HCT116 (cell line): ENCODE measurements at regions not wholly inside any gene's neighbourhood (a gene's known extent, or its start where the extent isn't known, plus 50 kb on each side); places are given as distances from the start of the nearest gene placed in this dataset.

Source experiments
- ATAC-seq: fragments of 200-7000 bp; cut with Tn5 transposase; 2 replicates; pipeline ENCODE4 v1.9.1; 2020; ENCODE audit warnings: mild to moderate bottlenecking, moderate library complexity
- BruUV-seq: library from RNA; stranded (reverse); fragments of 400-500 nt; replicated peaks from 2 replicates; lab custom pipeline; 2021; lab: Mats Ljungman, UMichigan
- CTCF ChIA-PET: fragments of 300-600 bp; sonication (Branson Sonifier 250); formaldehyde crosslinking; loops from one replicate; lab custom pipeline; 2021; ENCODE audit warnings: antibody characterized with exemption; lab: Charles Lee
- POLR2A ChIA-PET: fragments of 300-600, 350-600 bp; sonication (Branson Sonifier 250); formaldehyde crosslinking; loops from one replicate; lab custom pipeline; 2021; ENCODE audit warnings: antibody characterized with exemption; lab: Charles Lee
- RAD21 ChIA-PET, 2 experiments: fragments of 300-600 bp; sonication (Branson Sonifier 250); formaldehyde crosslinking; loops; one replicate each; lab custom pipeline; 2023; ENCODE audit warnings: low total read pairs in 2 of 2; ENCODE audit not compliant: uncharacterized antibody in 2 of 2, unreplicated experiment in 2 of 2, low non-redundant PET in 1 of 2; lab: Charles Lee
- DNase-seq: peaks from one replicate; pipeline ENCODE4 v3.0.0-alpha.2; 2010; ENCODE audit warnings: low read depth, low spot score
- H2AFZ ChIP-seq: fragments of 200-600 bp; shearing (Covaris generic), sonication (generic); 2 replicates; pipeline ENCODE4 v1.6.1; 2017; ENCODE audit warnings: low read depth, mixed run types, mixed read lengths, antibody characterized with exemption, low read length; ENCODE audit not compliant: poor library complexity, severe bottlenecking
- H3K27ac ChIP-seq: 2 replicates; pipeline ENCODE4 v1.5.1; 2012; ENCODE audit warnings: low read depth, low read length
- H3K27me3 ChIP-seq: fragments of 200-600 bp; sonication (generic); 2 replicates; pipeline ENCODE4 v1.6.1; 2016; ENCODE audit warnings: mixed run types, low read length, mixed read lengths; ENCODE audit not compliant: insufficient read depth
- H3K36me3 ChIP-seq, 2 experiments: fragments of 200-500 bp in 1 of 2; fragments of 200-600 bp in 1 of 2; sonication (Bioruptor generic) in 1 of 2; sonication (generic) in 1 of 2; 2 replicates each; pipeline versions ENCODE4 v1.5.1 to v1.6.1; 2014 to 2016; ENCODE audit warnings: low read length in 2 of 2, inconsistent platforms in 1 of 2, mixed read lengths in 1 of 2, mixed run types in 1 of 2; ENCODE audit not compliant: insufficient read depth in 2 of 2, control insufficient read depth in 1 of 2
- H3K4me1 ChIP-seq, 2 experiments: fragments of 200-600 bp in 1 of 2; sonication (generic) in 1 of 2; 2 replicates each; pipeline versions ENCODE4 v1.5.1 to v1.6.1; 2012 to 2017; ENCODE audit warnings: low read length in 2 of 2, inconsistent platforms in 1 of 2, mild to moderate bottlenecking in 1 of 2, mixed read lengths in 1 of 2, mixed run types in 1 of 2, moderate library complexity in 1 of 2; ENCODE audit not compliant: insufficient read depth in 2 of 2, control insufficient read depth in 1 of 2
- H3K4me2 ChIP-seq: fragments of 200-600 bp; sonication (generic); 2 replicates; pipeline ENCODE4 v1.6.1; 2017; ENCODE audit warnings: mixed run types, low read length, mixed read lengths
- H3K4me3 ChIP-seq, 2 experiments: fragments of 200-600 bp in 1 of 2; sonication (generic) in 1 of 2; replicated peaks in 1 of 2; 2 replicates each; pipeline ENCODE4 v1.5.1; 2011 to 2016; ENCODE audit warnings: low read length in 2 of 2, control low read depth in 1 of 2, low read depth in 1 of 2, mild to moderate bottlenecking in 1 of 2, mixed read lengths in 1 of 2, mixed run types in 1 of 2
- H3K79me2 ChIP-seq: fragments of 200-600 bp; sonication (generic); 2 replicates; pipeline ENCODE4 v1.6.1; 2017; ENCODE audit warnings: mild to moderate bottlenecking, mixed run types, low read length, moderate library complexity, mixed read lengths; ENCODE audit not compliant: insufficient read depth
- H3K9ac ChIP-seq: fragments of 200-600 bp; sonication (generic); 2 replicates; pipeline ENCODE4 v1.6.1; 2016; ENCODE audit warnings: low read length, mixed read lengths
- H3K9me2 ChIP-seq: fragments of 200-600 bp; sonication (generic), shearing (Covaris generic); 2 replicates; pipeline ENCODE4 v1.6.1; 2017; ENCODE audit warnings: mixed run types, mild to moderate bottlenecking, moderate library complexity; ENCODE audit not compliant: insufficient read depth
- H3K9me3 ChIP-seq, 2 experiments: fragments of 200-500 bp in 1 of 2; fragments of 200-600 bp in 1 of 2; sonication (Bioruptor generic) in 1 of 2; sonication (generic) in 1 of 2; 2 replicates each; pipeline ENCODE4 v1.6.1; 2014 to 2017; ENCODE audit warnings: low read length in 2 of 2, mixed read lengths in 2 of 2, inconsistent platforms in 1 of 2, low read depth in 1 of 2, mild to moderate bottlenecking in 1 of 2, mixed run types in 1 of 2, moderate library complexity in 1 of 2; ENCODE audit not compliant: control insufficient read depth in 1 of 2, insufficient read depth in 1 of 2
- H4K20me1 ChIP-seq: fragments of 200-600 bp; sonication (generic), shearing (Covaris generic); 2 replicates; pipeline ENCODE4 v1.6.1; 2017; ENCODE audit warnings: mixed run types, mild to moderate bottlenecking, moderate library complexity; ENCODE audit not compliant: insufficient read depth
- CBX3 ChIP-seq: IDR thresholded peaks from 2 replicates; pipeline ENCODE4 v1.6.1; 2012; ENCODE audit warnings: low read depth
- CEBPB ChIP-seq: IDR thresholded peaks from 2 replicates; pipeline ENCODE4 v1.6.1; 2012; ENCODE audit warnings: low read depth
- ELF1 ChIP-seq: IDR thresholded peaks from 2 replicates; pipeline ENCODE4 v1.6.1; 2012; ENCODE audit warnings: low read depth, borderline replicate concordance
- EZH2phosphoT487 ChIP-seq: fragments of 200-600 bp; IDR thresholded peaks from 2 replicates; pipeline ENCODE4 v1.6.1; 2018; ENCODE audit warnings: antibody characterized with exemption, borderline replicate concordance
- JUND ChIP-seq: IDR thresholded peaks from 2 replicates; pipeline ENCODE4 v1.6.1; 2012
- RAD21 ChIP-seq: IDR thresholded peaks from 2 replicates; pipeline ENCODE4 v1.6.1; 2012; ENCODE audit warnings: low read depth, mild to moderate bottlenecking
- SP1 ChIP-seq: IDR thresholded peaks from 2 replicates; pipeline ENCODE4 v1.6.1; 2012; ENCODE audit warnings: low read depth
- SRF ChIP-seq: IDR thresholded peaks from 2 replicates; pipeline ENCODE4 v1.6.1; 2012; ENCODE audit warnings: low read depth
- TCF7L2 ChIP-seq: IDR thresholded peaks from 2 replicates; pipeline ENCODE4 v1.7.0; 2011; ENCODE audit warnings: borderline replicate concordance, inconsistent platforms; ENCODE audit not compliant: insufficient read depth, insufficient read length; ENCODE audit errors: extremely low read depth
- YY1 ChIP-seq: IDR thresholded peaks from 2 replicates; pipeline ENCODE4 v1.6.1; 2011; ENCODE audit warnings: low read length, low read depth, moderate library complexity, mild to moderate bottlenecking; ENCODE audit not compliant: insufficient replicate concordance; ENCODE audit errors: extremely low read depth
- ZFX ChIP-seq: fragments of 450-650 bp; IDR thresholded peaks from 2 replicates; pipeline ENCODE4 v1.6.1; 2017
- ZNF274 ChIP-seq: fragments of 200-500 bp; sonication (Bioruptor generic); IDR thresholded peaks from 2 replicates; pipeline ENCODE4 v1.6.1; 2014; ENCODE audit warnings: mild to moderate bottlenecking, low read depth, low read length, inconsistent platforms
- intact Hi-C: fragments of 100-400 bp; cut with micrococcal nuclease; formaldehyde crosslinking; loops from 2 replicates; pipeline ENCODE4 v1.10.0; 2022
- TF ChIP-seq, protein P1 (sequence below): IDR thresholded peaks from 2 replicates; pipeline ENCODE4 v1.6.1; 2012
- TF ChIP-seq, protein P2 (sequence below): IDR thresholded peaks from 2 replicates; pipeline ENCODE4 v1.6.1; 2012
- TF ChIP-seq, protein P3 (sequence below): IDR thresholded peaks from 2 replicates; pipeline ENCODE4 v1.6.1; 2012; ENCODE audit warnings: low read depth
- TF ChIP-seq, protein P4 (sequence below): IDR thresholded peaks from 2 replicates; pipeline ENCODE4 v1.6.1; 2011; ENCODE audit warnings: mild to moderate bottlenecking, low read length, moderate library complexity; ENCODE audit not compliant: insufficient replicate concordance; ENCODE audit errors: extremely low read depth

DNA sequence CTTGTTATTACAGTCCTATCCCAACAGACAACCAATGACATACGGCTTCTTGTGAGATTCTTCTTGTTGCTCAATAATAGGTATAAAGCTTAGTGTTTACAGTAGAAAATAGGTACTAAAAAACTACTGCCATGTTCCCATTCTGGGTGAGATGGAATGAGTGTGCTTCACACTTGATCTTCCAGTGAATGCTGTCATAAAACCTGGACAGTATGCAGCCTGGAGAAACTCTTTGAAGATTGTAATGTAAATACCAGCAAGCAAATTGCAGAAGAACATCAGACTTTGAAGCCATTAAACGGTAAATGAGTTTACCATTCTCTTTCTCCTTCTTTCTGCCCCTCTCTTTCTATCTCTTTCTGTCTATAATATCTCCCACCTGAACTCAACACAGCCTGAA is 663.7 kb upstream of the COBL start:
- ChIA-PET POLR2A (no interaction called here), CTCF (no interaction called here), RAD21 (no interaction called here)
- Histone ChIP-seq H3K36me3 (no peaks in the 10 kb centered on the region), H3K9me2 (no peaks in the 10 kb centered on the region), H3K79me2 (no peaks in the 10 kb centered on the region), H3K9ac (no peak overlapping the region), H3K4me1 (no peaks in the 10 kb centered on the region), H3K4me2 (no peak overlapping the region), H3K27me3 (no peaks in the 10 kb centered on the region), H4K20me1 (no peaks in the 10 kb centered on the region), H2AFZ (no peak overlapping the region), H3K27ac (no peak overlapping the region), H3K4me3 (no peak overlapping the region), H3K9me3 (peaks cover 6% of the 10 kb centered on the region in 2 experiments; a peak in 1 of 4 replicates)
- no peak for ATAC-seq
- DNase-seq = no peak
- intact Hi-C loops = no loop called here
- BruUV-seq = no TSS peak
- TF ChIP-seq, protein P1, sequence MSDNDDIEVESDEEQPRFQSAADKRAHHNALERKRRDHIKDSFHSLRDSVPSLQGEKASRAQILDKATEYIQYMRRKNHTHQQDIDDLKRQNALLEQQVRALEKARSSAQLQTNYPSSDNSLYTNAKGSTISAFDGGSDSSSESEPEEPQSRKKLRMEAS = no peak
- TF ChIP-seq JUND (no peak), CEBPB (no peak), SRF (no peak), EZH2phosphoT487 (no peak), TCF7L2 (no peak), ELF1 (no peak)

DNA sequence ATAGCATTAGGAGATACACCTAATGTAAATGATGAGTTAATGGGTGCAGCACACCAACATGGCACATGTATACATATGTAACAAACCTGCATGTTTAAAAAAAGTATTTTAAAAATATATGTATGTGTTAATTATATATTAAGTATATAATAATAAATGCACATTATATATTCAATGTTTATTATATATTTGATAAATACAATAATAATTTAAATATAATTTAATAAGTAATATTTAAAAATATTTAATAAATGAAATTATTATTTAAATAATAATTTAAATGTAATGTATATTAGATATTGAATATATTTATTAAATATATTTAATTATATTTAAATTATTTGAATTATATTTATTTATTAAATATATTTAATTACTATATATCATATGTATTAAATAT is 661.3 kb upstream of the COBL start:
- no peak overlapping the region for H3K4me2 ChIP-seq
- POLR2A ChIA-PET = no interaction called here
- no peaks in the 10 kb centered on the region for H3K27me3 ChIP-seq
- H3K4me1 ChIP-seq = no peaks in the 10 kb centered on the region
- no peak overlapping the region for H3K27ac ChIP-seq
- no peak overlapping the region for H3K9ac ChIP-seq
- BruUV-seq = no TSS peak
- H3K9me3 ChIP-seq = peaks cover 6 to 9% of the 10 kb centered on the region in 2 experiments; a peak in 1 of 4 replicates
- no peaks in the 10 kb centered on the region for H3K9me2 ChIP-seq
- intact Hi-C loops = no loop called here
- RAD21 ChIA-PET = no interaction called here
- DNase-seq = no peak
- no peaks in the 10 kb centered on the region for H3K36me3 ChIP-seq
- H4K20me1 ChIP-seq = no peaks in the 10 kb centered on the region
- no peak for ATAC-seq
- H2AFZ ChIP-seq = no peak overlapping the region
- no peaks in the 10 kb centered on the region for H3K79me2 ChIP-seq
- no peak overlapping the region for H3K4me3 ChIP-seq
- CTCF ChIA-PET = no interaction called here
- TF ChIP-seq CBX3 (no peak), ZFX (no peak), JUND (no peak), SRF (no peak), RAD21 (no peak), TCF7L2 (no peak), YY1 (no peak), EZH2phosphoT487 (no peak), SP1 (no peak), ZNF274 (no peak)
- TF ChIP-seq, protein P2, sequence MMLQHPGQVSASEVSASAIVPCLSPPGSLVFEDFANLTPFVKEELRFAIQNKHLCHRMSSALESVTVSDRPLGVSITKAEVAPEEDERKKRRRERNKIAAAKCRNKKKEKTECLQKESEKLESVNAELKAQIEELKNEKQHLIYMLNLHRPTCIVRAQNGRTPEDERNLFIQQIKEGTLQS = no peak
- TF ChIP-seq, protein P3, sequence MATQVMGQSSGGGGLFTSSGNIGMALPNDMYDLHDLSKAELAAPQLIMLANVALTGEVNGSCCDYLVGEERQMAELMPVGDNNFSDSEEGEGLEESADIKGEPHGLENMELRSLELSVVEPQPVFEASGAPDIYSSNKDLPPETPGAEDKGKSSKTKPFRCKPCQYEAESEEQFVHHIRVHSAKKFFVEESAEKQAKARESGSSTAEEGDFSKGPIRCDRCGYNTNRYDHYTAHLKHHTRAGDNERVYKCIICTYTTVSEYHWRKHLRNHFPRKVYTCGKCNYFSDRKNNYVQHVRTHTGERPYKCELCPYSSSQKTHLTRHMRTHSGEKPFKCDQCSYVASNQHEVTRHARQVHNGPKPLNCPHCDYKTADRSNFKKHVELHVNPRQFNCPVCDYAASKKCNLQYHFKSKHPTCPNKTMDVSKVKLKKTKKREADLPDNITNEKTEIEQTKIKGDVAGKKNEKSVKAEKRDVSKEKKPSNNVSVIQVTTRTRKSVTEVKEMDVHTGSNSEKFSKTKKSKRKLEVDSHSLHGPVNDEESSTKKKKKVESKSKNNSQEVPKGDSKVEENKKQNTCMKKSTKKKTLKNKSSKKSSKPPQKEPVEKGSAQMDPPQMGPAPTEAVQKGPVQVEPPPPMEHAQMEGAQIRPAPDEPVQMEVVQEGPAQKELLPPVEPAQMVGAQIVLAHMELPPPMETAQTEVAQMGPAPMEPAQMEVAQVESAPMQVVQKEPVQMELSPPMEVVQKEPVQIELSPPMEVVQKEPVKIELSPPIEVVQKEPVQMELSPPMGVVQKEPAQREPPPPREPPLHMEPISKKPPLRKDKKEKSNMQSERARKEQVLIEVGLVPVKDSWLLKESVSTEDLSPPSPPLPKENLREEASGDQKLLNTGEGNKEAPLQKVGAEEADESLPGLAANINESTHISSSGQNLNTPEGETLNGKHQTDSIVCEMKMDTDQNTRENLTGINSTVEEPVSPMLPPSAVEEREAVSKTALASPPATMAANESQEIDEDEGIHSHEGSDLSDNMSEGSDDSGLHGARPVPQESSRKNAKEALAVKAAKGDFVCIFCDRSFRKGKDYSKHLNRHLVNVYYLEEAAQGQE = no peak
- TF ChIP-seq, protein P4, sequence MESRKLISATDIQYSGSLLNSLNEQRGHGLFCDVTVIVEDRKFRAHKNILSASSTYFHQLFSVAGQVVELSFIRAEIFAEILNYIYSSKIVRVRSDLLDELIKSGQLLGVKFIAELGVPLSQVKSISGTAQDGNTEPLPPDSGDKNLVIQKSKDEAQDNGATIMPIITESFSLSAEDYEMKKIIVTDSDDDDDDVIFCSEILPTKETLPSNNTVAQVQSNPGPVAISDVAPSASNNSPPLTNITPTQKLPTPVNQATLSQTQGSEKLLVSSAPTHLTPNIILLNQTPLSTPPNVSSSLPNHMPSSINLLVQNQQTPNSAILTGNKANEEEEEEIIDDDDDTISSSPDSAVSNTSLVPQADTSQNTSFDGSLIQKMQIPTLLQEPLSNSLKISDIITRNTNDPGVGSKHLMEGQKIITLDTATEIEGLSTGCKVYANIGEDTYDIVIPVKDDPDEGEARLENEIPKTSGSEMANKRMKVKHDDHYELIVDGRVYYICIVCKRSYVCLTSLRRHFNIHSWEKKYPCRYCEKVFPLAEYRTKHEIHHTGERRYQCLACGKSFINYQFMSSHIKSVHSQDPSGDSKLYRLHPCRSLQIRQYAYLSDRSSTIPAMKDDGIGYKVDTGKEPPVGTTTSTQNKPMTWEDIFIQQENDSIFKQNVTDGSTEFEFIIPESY = no peak
